Panc1 (cell line): ENCODE measurements at regions not wholly inside any gene's neighbourhood (a gene's known extent, or its start where the extent isn't known, plus 50 kb on each side); places are given as distances from the start of the nearest gene placed in this dataset.
A peak's percentile ranks its signal among the peaks of the same experiment; 100 is the strongest.

Experiments used
- ATAC-seq: fragments of 200-7000 bp; cut with Tn5 transposase; 2 replicates; pipeline ENCODE4 v1.9.1; 2020; ENCODE audit warnings: mild to moderate bottlenecking, moderate library complexity
- BruUV-seq: library from RNA; stranded (reverse); fragments of 400-500 nt; replicated peaks from 2 replicates; lab custom pipeline; 2021; lab: Mats Ljungman, UMichigan
- CTCF ChIA-PET: fragments of 300-600 bp; sonication (Branson Sonifier 250); formaldehyde crosslinking; loops from one replicate; lab custom pipeline; 2022; ENCODE audit warnings: antibody characterized with exemption; lab: Charles Lee
- POLR2A ChIA-PET: fragments of 300-600 bp; sonication (Branson Sonifier 250); formaldehyde crosslinking; loops from one replicate; lab custom pipeline; 2022; ENCODE audit warnings: antibody characterized with exemption; lab: Charles Lee
- DNase-seq: peaks from one replicate; pipeline ENCODE4 v3.0.0-alpha.2; 2010; ENCODE audit warnings: low read depth, low spot score
- H3K27ac ChIP-seq: 2 replicates; pipeline ENCODE4 v1.5.1; 2011; ENCODE audit warnings: mild to moderate bottlenecking, low read length, inconsistent platforms
- H3K27me3 ChIP-seq: fragments of 200-500 bp; sonication (Bioruptor generic); 2 replicates; pipeline ENCODE4 v1.6.0; 2014; ENCODE audit warnings: low read length, inconsistent platforms; ENCODE audit not compliant: control insufficient read depth, insufficient read depth
- H3K36me3 ChIP-seq: fragments of 200-500 bp; sonication (Bioruptor generic); 2 replicates; pipeline ENCODE4 v1.5.1; 2014; ENCODE audit warnings: inconsistent platforms, mild to moderate bottlenecking, low read length, moderate library complexity; ENCODE audit not compliant: control insufficient read depth, insufficient read depth
- H3K4me1 ChIP-seq: 2 replicates; pipeline ENCODE4 v1.5.1; 2011; ENCODE audit warnings: inconsistent platforms, mild to moderate bottlenecking, low read length, moderate library complexity; ENCODE audit not compliant: control insufficient read depth, insufficient read depth
- H3K4me3 ChIP-seq, 2 experiments: 2 replicates each; pipeline ENCODE4 v1.5.1; 2011 to 2012; ENCODE audit warnings: low read depth in 2 of 2, low read length in 2 of 2, mild to moderate bottlenecking in 2 of 2, inconsistent platforms in 1 of 2, moderate library complexity in 1 of 2
- H3K9me3 ChIP-seq: fragments of 200-500 bp; sonication (Bioruptor generic); 2 replicates; pipeline ENCODE4 v1.5.1; 2014; ENCODE audit warnings: low read depth, mild to moderate bottlenecking, inconsistent platforms, low read length, moderate library complexity; ENCODE audit not compliant: control insufficient read depth, insufficient read depth
- CTCF ChIP-seq: fragments of 450-650 bp; IDR thresholded peaks from 2 replicates; pipeline ENCODE4 v1.5.1; 2017; ENCODE audit warnings: mild to moderate bottlenecking
- POLR2AphosphoS5 ChIP-seq: IDR thresholded peaks from 2 replicates; pipeline ENCODE4 v1.6.1; 2012; ENCODE audit warnings: mild to moderate bottlenecking, low read depth, low read length, moderate library complexity
- REST ChIP-seq, 2 experiments: IDR thresholded peaks; 2 replicates each; pipeline ENCODE4 v1.6.1; 2011 to 2012; ENCODE audit warnings: low read depth in 2 of 2, control low read depth in 1 of 2, low read length in 1 of 2, mild to moderate bottlenecking in 1 of 2, moderate library complexity in 1 of 2; ENCODE audit not compliant: insufficient read depth in 1 of 2
- SIN3A ChIP-seq: IDR thresholded peaks from 2 replicates; pipeline ENCODE4 v1.6.1; 2012; ENCODE audit warnings: low read depth, mild to moderate bottlenecking, low read length, moderate library complexity, borderline replicate concordance; ENCODE audit not compliant: insufficient read depth
- TCF7L2 ChIP-seq: IDR thresholded peaks from 2 replicates; pipeline ENCODE4 v1.6.1; 2011; ENCODE audit warnings: mild to moderate bottlenecking, low read depth, low read length, inconsistent platforms
- in situ Hi-C: cut with HindIII; loops from 2 replicates; pipeline ENCODE4 v1.10.0; 2016; ENCODE audit warnings: low sequenced_read_pairs, low pct_unique_long_range_greater_than_20kb
- intact Hi-C: fragments of 100-400 bp; cut with micrococcal nuclease; formaldehyde crosslinking; loops from one replicate; pipeline ENCODE4 v1.10.0; 2022; ENCODE audit not compliant: unreplicated experiment

GRCh38 chr5:14946815-14947620, 75.4 kb upstream of the ANKH start:
- CTCF ChIA-PET = no interaction called here
- Histone ChIP-seq H3K36me3 (no peaks in the 10 kb centered on the region), H3K9me3 (no peaks in the 10 kb centered on the region), H3K27me3 (peaks cover 10% of the 10 kb centered on the region; the same call in 1 of the 2 replicates), H3K4me1 (no peaks in the 10 kb centered on the region), H3K4me3 (no peak overlapping the region), H3K27ac (no peak overlapping the region)
- DNase-seq (no peak), ATAC-seq (no peak)
- BruUV-seq = no TSS peak
- intact Hi-C loops = no loop called here
- POLR2A ChIA-PET = no interaction called here
- TF ChIP-seq CTCF = peak; percentile 47
- no peak for TF ChIP-seq POLR2AphosphoS5
- no peak for TF ChIP-seq SIN3A
- no peak for TF ChIP-seq REST (IDR thresholded peaks at IDR 0.05; ENCODE audit: insufficient read depth in 1 of 2, low read depth in 2 of 2, low read length in 1 of 2)
- in situ Hi-C loops = no loop called here

GRCh38 chr5:14945450-14945849, 73.9 kb upstream of the ANKH start:
- in situ Hi-C loops (no loop called here), intact Hi-C loops (no loop called here)
- Histone ChIP-seq H3K27ac (no peak overlapping the region), H3K36me3 (no peaks in the 10 kb centered on the region), H3K27me3 (peaks cover 10% of the 10 kb centered on the region; the same call in 1 of the 2 replicates), H3K4me1 (no peaks in the 10 kb centered on the region), H3K4me3 (no peak overlapping the region), H3K9me3 (no peaks in the 10 kb centered on the region)
- CTCF ChIA-PET = no interaction called here
- DNase-seq = no peak
- POLR2A ChIA-PET = no interaction called here
- BruUV-seq = no TSS peak
- ATAC-seq = no peak
- TF ChIP-seq TCF7L2 (no peak), POLR2AphosphoS5 (no peak), CTCF (no peak), SIN3A (no peak), REST (IDR thresholded peaks at IDR 0.05; ENCODE audit: insufficient read depth in 1 of 2, low read depth in 2 of 2, low read length in 1 of 2) (no peak)
